ENCODE measurements at regions not wholly inside any gene's neighbourhood (a gene's known extent, or its start where the extent isn't known, plus 50 kb on each side); places are given as distances from the start of the nearest gene placed in this dataset.

DNA sequence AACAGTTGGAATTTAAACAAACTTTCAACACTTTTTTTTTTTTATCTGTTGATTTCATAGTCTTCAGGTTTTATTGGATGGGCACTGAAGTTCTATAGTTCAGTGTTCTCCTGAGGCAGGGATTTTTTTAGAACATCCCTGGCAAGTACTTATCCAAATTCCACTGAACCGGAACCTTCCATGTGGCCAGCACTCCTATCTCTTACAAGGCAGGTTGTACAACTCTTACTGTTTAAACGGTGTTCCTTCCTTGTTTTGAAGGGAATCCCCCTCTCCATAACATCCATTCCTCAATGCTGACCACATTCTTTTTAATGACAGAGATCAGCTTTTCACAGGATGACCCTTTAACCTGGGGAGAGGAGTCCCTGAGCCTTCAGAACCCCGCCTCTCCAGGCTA lies 238.9 kb upstream of the CTBP2 start (continued):
- TF ChIP-seq, protein P1, sequence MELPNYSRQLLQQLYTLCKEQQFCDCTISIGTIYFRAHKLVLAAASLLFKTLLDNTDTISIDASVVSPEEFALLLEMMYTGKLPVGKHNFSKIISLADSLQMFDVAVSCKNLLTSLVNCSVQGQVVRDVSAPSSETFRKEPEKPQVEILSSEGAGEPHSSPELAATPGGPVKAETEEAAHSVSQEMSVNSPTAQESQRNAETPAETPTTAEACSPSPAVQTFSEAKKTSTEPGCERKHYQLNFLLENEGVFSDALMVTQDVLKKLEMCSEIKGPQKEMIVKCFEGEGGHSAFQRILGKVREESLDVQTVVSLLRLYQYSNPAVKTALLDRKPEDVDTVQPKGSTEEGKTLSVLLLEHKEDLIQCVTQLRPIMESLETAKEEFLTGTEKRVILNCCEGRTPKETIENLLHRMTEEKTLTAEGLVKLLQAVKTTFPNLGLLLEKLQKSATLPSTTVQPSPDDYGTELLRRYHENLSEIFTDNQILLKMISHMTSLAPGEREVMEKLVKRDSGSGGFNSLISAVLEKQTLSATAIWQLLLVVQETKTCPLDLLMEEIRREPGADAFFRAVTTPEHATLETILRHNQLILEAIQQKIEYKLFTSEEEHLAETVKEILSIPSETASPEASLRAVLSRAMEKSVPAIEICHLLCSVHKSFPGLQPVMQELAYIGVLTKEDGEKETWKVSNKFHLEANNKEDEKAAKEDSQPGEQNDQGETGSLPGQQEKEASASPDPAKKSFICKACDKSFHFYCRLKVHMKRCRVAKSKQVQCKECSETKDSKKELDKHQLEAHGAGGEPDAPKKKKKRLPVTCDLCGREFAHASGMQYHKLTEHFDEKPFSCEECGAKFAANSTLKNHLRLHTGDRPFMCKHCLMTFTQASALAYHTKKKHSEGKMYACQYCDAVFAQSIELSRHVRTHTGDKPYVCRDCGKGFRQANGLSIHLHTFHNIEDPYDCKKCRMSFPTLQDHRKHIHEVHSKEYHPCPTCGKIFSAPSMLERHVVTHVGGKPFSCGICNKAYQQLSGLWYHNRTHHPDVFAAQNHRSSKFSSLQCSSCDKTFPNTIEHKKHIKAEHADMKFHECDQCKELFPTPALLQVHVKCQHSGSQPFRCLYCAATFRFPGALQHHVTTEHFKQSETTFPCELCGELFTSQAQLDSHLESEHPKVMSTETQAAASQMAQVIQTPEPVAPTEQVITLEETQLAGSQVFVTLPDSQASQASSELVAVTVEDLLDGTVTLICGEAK (IDR thresholded peaks at IDR 0.05; ENCODE audit: borderline replicate concordance), result no peak
- TF ChIP-seq, protein P2, sequence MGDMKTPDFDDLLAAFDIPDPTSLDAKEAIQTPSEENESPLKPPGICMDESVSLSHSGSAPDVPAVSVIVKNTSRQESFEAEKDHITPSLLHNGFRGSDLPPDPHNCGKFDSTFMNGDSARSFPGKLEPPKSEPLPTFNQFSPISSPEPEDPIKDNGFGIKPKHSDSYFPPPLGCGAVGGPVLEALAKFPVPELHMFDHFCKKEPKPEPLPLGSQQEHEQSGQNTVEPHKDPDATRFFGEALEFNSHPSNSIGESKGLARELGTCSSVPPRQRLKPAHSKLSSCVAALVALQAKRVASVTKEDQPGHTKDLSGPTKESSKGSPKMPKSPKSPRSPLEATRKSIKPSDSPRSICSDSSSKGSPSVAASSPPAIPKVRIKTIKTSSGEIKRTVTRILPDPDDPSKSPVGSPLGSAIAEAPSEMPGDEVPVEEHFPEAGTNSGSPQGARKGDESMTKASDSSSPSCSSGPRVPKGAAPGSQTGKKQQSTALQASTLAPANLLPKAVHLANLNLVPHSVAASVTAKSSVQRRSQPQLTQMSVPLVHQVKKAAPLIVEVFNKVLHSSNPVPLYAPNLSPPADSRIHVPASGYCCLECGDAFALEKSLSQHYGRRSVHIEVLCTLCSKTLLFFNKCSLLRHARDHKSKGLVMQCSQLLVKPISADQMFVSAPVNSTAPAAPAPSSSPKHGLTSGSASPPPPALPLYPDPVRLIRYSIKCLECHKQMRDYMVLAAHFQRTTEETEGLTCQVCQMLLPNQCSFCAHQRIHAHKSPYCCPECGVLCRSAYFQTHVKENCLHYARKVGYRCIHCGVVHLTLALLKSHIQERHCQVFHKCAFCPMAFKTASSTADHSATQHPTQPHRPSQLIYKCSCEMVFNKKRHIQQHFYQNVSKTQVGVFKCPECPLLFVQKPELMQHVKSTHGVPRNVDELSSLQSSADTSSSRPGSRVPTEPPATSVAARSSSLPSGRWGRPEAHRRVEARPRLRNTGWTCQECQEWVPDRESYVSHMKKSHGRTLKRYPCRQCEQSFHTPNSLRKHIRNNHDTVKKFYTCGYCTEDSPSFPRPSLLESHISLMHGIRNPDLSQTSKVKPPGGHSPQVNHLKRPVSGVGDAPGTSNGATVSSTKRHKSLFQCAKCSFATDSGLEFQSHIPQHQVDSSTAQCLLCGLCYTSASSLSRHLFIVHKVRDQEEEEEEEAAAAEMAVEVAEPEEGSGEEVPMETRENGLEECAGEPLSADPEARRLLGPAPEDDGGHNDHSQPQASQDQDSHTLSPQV (IDR thresholded peaks at IDR 0.05), result no peak
- TF ChIP-seq DPF2 (IDR thresholded peaks at IDR 0.05) (no peak), TCF7 (IDR thresholded peaks at IDR 0.05; ENCODE audit: borderline replicate concordance) (no peak), FOS (IDR thresholded peaks at IDR 0.05; ENCODE audit: borderline replicate concordance, extremely low read depth, insufficient read length) (no peak), TARDBP (IDR thresholded peaks at IDR 0.05; ENCODE audit: borderline replicate concordance) (no peak), RAD51 (IDR thresholded peaks at IDR 0.05) (no peak)
- TF ChIP-seq, protein P3, sequence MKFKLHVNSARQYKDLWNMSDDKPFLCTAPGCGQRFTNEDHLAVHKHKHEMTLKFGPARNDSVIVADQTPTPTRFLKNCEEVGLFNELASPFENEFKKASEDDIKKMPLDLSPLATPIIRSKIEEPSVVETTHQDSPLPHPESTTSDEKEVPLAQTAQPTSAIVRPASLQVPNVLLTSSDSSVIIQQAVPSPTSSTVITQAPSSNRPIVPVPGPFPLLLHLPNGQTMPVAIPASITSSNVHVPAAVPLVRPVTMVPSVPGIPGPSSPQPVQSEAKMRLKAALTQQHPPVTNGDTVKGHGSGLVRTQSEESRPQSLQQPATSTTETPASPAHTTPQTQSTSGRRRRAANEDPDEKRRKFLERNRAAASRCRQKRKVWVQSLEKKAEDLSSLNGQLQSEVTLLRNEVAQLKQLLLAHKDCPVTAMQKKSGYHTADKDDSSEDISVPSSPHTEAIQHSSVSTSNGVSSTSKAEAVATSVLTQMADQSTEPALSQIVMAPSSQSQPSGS (IDR thresholded peaks at IDR 0.05; ENCODE audit: low read length), result no peak
